Stimulated activated CD8-positive, alpha-beta memory T cell treated with anti-CD3 and anti-CD28 coated beads, Interleukin-2, amount 100 ng/mL, for 48 hours (primary cell): ENCODE measurements at regions not wholly inside any gene's neighbourhood (a gene's known extent, or its start where the extent isn't known, plus 50 kb on each side); places are given as distances from the start of the nearest gene placed in this dataset.
"Not testable (repeated sequence)": the region's sequence is repeated elsewhere in the genome, so short reads cannot be mapped to it uniquely, and the experiment has no call there.

ENCODE experiments used
- DNase-seq, 2 donors: peaks; one replicate each; pipeline ENCODE4 v3.0.0-alpha.2; 2020; ENCODE audit warnings: low read depth in 2 of 2

- not testable (repeated sequence) for DNase-seq
These were observed 86.9 kb upstream of the CLINT1 start for GRCh38 chr5:157945822-157946221.

GRCh38 chr5:157944938-157945337 is 86.0 kb upstream of the CLINT1 start:
- no peak for DNase-seq

DNA sequence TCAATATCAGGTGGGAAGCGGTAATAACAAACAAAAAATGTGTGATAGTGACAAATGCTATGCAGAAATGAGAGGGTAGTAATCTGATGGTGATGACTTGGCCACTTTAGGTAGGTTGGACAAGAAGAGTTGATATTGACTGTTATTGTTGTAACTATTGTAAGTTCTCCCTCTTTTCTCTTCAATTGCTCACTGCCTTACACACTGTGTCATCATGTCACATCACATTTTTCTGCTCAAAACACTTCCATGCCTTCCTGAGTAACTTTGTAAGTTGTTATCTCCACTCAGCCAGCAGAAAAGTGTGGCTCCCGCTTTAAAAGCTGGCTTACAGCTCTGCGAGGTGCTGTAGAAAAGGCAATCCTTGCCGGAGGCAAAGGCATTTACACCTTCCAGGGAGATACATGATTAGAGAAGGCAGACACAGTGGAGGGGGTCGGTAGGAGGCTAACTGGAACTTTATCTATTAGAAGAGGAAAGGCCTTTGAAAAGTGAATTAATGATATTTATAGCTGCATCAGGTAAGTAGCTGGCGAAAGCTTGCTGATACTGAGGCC is 85.2 kb upstream of the CLINT1 start:
- no peak for DNase-seq

- DNase-seq: no peak
These were observed 83.7 kb upstream of the CLINT1 start for GRCh38 chr5:157942595-157942994.

GRCh38 chr5:157941616-157942015 is 82.7 kb upstream of the CLINT1 start:
- DNase-seq: no peak

DNA sequence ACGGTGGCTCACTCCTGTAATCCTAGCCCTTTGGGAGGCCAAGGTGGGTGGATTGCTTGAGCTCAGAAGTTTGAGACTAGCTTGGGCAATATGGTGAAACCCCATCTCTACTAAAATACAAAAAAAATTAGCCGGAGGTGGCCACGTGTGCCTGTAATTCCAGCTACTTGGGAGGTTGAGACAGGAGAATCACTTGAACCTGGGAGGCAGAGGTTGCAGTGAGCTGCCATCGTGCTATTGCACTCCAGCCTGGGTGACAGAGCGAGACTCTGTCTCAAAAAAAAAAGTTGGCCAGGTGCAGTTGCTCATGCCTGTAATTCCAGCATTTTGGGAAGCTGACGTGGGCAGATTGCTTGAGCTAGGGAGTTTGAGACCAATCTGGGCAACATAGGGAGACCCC is 79.2 kb upstream of the CLINT1 start:
- not testable (repeated sequence) for DNase-seq

DNA sequence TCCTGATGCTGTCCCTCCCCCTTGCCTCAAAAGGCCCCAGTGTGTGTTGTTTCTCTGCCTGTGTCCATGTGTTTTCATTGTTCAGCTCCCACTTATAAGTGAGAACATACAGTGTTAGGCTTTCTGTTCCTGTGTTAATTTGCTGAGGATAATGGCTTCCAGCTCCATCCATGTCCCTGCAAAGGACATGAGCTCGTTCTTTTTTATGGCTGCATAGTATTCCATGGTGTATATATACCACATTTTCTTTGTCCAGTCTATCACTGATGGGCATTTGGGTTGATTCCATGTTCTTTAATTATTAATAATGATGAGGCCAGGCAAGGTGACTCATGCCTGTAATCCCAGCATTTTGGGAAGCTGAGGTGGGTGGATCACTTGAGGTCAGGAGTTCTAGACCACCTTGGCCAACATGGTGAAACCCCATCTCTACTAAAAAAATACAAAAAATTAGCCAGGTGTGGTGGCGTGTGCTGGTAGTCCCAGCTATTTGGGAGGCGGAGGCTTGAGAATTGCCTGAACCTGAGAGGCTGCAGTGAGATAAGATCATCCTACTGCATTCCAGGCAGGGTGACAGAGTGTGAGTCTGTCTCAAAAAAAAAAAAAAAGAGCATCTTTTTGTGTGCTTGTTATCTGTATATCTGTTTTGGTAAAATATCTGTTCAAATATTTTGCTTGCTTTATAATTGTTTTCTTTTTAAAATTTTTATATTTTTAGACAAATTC is 78.0 kb upstream of the CLINT1 start:
- DNase-seq: not testable (repeated sequence)

- DNase-seq: no peak
These were observed 75.7 kb upstream of the CLINT1 start for GRCh38 chr5:157934600-157934999.

- DNase-seq: no peak
These were observed 74.1 kb upstream of the CLINT1 start for GRCh38 chr5:157933005-157933404.

- no peak for DNase-seq
These were observed 71.8 kb upstream of the CLINT1 start for GRCh38 chr5:157930710-157931109.

GRCh38 chr5:157926977-157927376 is 68.0 kb upstream of the CLINT1 start:
- no peak for DNase-seq

DNA sequence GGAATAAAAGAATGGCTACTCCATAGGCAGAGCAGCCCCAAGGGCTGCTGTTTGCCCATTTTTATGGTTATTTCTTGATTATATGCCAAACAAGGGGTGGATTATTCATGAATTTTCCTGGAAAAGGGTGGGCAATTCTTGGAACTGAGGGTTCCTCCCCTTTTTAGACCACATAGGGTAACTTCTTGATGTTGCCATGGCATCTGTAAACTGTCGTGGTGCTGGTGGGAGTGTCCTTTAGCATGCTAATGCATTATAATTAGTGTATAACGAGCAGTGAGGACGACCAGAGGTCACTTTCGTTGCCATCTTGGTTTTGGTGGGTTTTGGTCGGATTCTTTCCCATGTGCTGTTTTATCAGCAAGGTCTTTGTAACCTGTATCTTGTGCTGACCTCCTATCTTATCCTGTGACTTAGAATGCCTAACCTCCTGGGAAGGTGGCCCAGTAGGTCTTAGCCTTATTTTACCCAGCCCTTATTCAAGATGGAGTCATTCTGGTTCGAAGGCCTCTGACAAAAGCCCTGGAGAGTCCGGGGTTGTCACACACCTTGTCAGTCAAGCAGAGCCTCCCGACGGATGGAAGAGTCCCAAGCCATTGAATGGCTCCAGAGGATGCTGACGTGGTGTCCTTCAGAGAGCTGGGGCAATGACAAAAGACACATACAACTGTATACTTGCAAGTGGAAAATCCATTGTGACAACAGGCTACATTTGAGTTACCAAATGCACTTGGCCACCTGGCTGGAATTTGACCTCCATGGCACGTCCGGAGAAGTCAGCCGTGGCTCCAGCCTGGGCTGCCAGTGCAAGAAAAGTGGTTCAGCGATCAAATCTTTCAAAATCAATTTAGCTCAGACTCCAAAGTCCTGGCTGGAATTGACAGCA is 67.1 kb upstream of the CLINT1 start:
- DNase-seq: no peak

GRCh38 chr5:157924931-157925729 is 66.2 kb upstream of the CLINT1 start:
- no peak for DNase-seq

DNA sequence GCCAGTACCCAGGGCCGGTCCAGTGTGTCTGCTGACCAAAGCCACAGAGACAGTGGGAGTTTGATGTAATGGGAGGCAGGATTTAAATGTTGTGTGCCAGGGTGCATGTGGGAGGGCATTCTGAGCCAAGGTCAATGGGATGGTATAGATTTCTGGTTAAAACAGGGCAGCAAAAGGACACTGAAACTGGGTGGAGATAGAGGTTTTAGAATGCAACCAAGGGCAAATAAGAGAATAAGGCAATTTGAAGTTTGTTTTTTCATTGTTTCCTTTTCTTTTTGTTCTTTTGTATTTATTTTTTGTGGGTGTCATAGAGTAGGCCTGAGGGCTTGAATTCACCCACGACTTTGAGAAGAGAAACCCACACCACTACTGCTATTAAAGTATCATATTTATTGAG is 65.5 kb upstream of the CLINT1 start:
- DNase-seq: no peak

DNA sequence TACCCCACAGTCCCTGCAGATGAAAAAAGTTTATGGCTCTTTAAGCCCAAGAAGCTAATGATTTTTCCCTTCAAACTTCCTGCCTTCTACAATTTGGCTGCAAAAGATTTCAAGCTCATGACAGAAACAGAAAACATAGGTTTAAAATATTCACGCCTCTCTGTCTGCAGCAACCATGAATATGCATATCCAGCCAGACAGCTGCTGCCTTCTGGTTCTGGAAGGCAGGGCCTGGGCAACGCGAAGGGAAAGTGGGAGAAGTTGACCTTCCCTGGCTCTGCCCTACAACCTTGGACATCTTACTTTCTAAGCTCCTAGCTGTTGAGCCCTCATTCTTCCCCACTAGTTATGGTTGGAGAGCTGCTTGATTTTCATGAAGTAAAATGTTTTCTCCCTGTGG is 64.8 kb upstream of the CLINT1 start:
- DNase-seq: no peak

DNA sequence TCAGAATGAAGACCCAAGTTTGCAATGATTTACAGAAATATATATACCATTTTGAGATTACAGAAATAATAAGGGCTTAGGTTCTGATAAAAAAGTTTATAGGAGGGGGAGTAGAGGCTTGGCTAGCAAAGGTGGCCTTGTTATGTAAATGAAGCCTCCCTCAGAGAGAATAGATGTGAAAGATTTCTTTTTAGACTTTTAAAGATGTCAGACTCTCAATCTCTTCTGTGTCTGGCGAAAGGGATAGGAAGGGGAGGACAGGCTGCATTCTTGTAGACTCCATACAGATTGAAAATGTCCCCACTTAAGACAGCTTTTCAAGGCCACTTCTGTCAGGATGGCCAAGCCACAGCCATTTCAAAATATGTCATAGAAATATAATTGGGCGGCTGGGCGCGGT is 63.1 kb upstream of the CLINT1 start:
- DNase-seq: no peak

- DNase-seq: no peak
These were observed 61.9 kb upstream of the CLINT1 start for GRCh38 chr5:157920828-157921170.

- no peak for DNase-seq
These were observed 60.1 kb upstream of the CLINT1 start for GRCh38 chr5:157918811-157919742.

- DNase-seq: peak; percentile 51 to 64
These were observed 59.2 kb upstream of the CLINT1 start for GRCh38 chr5:157917899-157918809.

DNA sequence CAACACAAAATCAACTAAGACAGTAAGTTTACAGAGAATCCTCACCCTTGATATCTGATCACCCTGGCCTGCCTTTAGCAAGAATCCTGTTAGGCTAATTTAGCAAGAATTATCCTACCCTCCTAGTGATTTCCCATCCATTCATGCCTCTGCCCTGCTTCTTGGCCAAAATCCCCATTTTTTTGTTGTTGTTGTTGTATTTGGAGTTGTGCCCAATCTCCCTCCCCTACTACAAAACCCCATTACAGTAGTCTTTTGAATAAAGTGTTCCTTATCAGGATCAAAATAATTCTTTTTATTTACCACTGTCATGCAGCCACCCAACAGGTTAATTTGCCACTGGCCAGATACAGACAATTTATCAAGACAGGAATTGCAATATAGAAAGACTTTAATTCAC is 58.5 kb upstream of the CLINT1 start:
- DNase-seq: no peak
